Vagina (tissue), 2 donors: ENCODE measurements at regions not wholly inside any gene's neighbourhood (a gene's known extent, or its start where the extent isn't known, plus 50 kb on each side); places are given as distances from the start of the nearest gene placed in this dataset.

Experiments
- CTCF ChIP-seq, 3 experiments: fragments of 450-650 bp in 2 of 3; fragments of 200-600 bp in 1 of 3; sonication (generic) in 1 of 3; IDR thresholded peaks; one replicate each; pipeline ENCODE4 v1.5.1; 2017 to 2019; ENCODE audit warnings: antibody characterized with exemption in 3 of 3, mild to moderate bottlenecking in 2 of 3, moderate library complexity in 2 of 3
- POLR2A ChIP-seq, 2 donors: fragments of 450-650 bp; IDR thresholded peaks; one replicate each; pipeline ENCODE4 v1.6.1; 2017; ENCODE audit warnings: antibody characterized with exemption in 2 of 2, mild to moderate bottlenecking in 2 of 2, moderate library complexity in 2 of 2
- POLR2AphosphoS5 ChIP-seq, 2 donors: sonication (generic); formaldehyde crosslinking; IDR thresholded peaks; one replicate each; pipeline ENCODE4 v1.9.0; 2017; ENCODE audit warnings: antibody characterized with exemption in 2 of 2, mild to moderate bottlenecking in 2 of 2, low read depth in 1 of 2; ENCODE audit not compliant: insufficient read depth in 1 of 2

- TF ChIP-seq CTCF (IDR thresholded peaks at IDR 0.05), result no peak
- TF ChIP-seq POLR2AphosphoS5 (IDR thresholded peaks at IDR 0.05; ENCODE audit: insufficient read depth in 1 of 2, low read depth in 1 of 2), result no peak
- TF ChIP-seq POLR2A (IDR thresholded peaks at IDR 0.05), result no peak
Measured at GRCh38 chr12:77599782-77600467, 230.8 kb upstream of the NAV3 start.
